ENCODE measurements at regions not wholly inside any gene's neighbourhood (a gene's known extent, or its start where the extent isn't known, plus 50 kb on each side); places are given as distances from the start of the nearest gene placed in this dataset.

DNA sequence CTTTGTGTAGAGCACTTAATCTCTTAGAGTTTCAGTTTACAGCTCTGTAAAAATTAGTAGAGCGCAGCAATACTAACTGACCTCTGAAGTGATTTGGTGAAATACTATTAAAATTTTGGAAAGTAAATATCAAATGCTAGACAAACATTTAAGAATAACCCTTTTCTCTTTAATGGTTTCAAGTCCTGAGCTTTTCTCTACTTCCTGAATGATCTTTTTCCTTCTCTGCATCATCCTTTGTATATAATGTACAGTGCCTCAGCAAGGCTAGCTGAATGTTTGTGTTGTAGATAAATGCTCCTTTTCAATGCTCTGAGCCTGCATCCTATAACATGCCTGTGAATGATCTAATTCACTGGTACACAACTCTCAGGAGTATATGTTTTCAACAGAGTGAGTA is 272.9 kb downstream of the ADGRL2 start:
- DNase-seq = no peak
- Histone ChIP-seq H3K9me3 (no peaks in the 10 kb centered on the region), H3K27me3 (no peaks in the 10 kb centered on the region), H3K36me3 (no peaks in the 10 kb centered on the region), H3K4me1 (no peaks in the 10 kb centered on the region), H3K27ac (no peak overlapping the region), H3K4me3 (no peak overlapping the region)
- no peak for TF ChIP-seq POLR2AphosphoS5 (IDR thresholded peaks at IDR 0.05)
- no peak for TF ChIP-seq EP300 (IDR thresholded peaks at IDR 0.05)
- TF ChIP-seq, protein P1, sequence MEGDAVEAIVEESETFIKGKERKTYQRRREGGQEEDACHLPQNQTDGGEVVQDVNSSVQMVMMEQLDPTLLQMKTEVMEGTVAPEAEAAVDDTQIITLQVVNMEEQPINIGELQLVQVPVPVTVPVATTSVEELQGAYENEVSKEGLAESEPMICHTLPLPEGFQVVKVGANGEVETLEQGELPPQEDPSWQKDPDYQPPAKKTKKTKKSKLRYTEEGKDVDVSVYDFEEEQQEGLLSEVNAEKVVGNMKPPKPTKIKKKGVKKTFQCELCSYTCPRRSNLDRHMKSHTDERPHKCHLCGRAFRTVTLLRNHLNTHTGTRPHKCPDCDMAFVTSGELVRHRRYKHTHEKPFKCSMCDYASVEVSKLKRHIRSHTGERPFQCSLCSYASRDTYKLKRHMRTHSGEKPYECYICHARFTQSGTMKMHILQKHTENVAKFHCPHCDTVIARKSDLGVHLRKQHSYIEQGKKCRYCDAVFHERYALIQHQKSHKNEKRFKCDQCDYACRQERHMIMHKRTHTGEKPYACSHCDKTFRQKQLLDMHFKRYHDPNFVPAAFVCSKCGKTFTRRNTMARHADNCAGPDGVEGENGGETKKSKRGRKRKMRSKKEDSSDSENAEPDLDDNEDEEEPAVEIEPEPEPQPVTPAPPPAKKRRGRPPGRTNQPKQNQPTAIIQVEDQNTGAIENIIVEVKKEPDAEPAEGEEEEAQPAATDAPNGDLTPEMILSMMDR (IDR thresholded peaks at IDR 0.05) = no peak
- TF ChIP-seq POLR2A (IDR thresholded peaks at IDR 0.05) = no peak
- WGBS, 5 donors = 78 to 95% (median 87%) methylated on average over 1 of the region's 1 CpG
- intact Hi-C loops (cut with DNase I; ENCODE audit: low total_unique reads) = no loop called here

DNA sequence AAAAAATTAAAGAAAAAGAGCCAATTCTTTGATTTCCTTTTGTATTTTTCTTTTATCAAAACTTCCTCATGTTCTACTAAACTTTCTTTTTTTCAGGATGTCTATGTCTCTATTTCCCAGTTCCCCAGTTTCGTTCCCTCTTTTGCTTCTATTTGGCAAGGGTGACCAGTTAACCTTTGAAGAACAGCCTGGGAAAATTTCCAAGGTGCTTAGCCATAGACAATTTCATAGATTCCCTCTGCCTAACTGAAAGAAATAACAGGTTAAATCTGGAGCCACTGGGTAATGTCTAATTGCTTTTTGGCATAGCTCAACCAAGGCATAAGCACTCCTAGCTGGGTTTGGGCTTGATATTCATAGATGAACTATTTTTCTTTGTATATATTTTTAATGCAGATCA is 272.3 kb downstream of the ADGRL2 start:
- Histone ChIP-seq H3K4me1 (no peaks in the 10 kb centered on the region), H3K4me3 (no peak overlapping the region), H3K36me3 (no peaks in the 10 kb centered on the region), H3K27ac (no peak overlapping the region), H3K27me3 (no peaks in the 10 kb centered on the region), H3K9me3 (no peaks in the 10 kb centered on the region)
- TF ChIP-seq, protein P1 (IDR thresholded peaks at IDR 0.05) = no peak
- TF ChIP-seq POLR2AphosphoS5 (IDR thresholded peaks at IDR 0.05) = no peak
- no peak for TF ChIP-seq EP300 (IDR thresholded peaks at IDR 0.05)
- TF ChIP-seq POLR2A (IDR thresholded peaks at IDR 0.05) = no peak
- WGBS, 5 donors = 14 to 28% (median 20%) methylated on average over 1 of the region's 1 CpG
- no peak for DNase-seq
- intact Hi-C loops (cut with DNase I; ENCODE audit: low total_unique reads) = no loop called here

DNA sequence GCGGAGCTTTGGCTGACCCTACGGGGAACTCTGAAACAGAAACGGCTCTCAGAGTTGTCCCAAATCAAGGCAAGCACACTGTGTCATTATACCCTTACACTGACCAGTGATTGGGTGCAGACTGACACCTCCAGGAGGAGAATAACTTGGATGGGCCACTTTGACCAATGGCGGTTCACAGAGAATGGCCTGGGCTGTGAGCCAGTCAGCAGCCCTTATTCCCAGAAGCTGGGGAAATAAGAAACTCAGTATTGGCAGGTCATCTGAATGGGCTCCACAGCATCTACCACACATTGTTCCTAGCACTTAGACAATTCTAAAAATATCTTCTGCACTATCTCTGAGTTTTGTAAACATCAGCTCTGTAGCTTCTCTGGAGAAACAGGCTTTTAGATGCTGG is 265.2 kb downstream of the ADGRL2 start:
- WGBS, 5 donors = 84 to 94% (median 88%) methylated on average over 4 of the region's 4 CpGs
- no peaks in the 10 kb centered on the region for H3K4me1 ChIP-seq
- no peaks in the 10 kb centered on the region for H3K9me3 ChIP-seq
- H3K36me3 ChIP-seq = no peaks in the 10 kb centered on the region
- no peak overlapping the region for H3K27ac ChIP-seq
- no peak for DNase-seq
- no peaks in the 10 kb centered on the region for H3K27me3 ChIP-seq
- intact Hi-C loops (cut with DNase I; ENCODE audit: low total_unique reads) = no loop called here
- no peak overlapping the region for H3K4me3 ChIP-seq
- TF ChIP-seq EP300 (IDR thresholded peaks at IDR 0.05) = no peak
- TF ChIP-seq POLR2A (IDR thresholded peaks at IDR 0.05) = no peak
- TF ChIP-seq, protein P1 (IDR thresholded peaks at IDR 0.05) = no peak
- no peak for TF ChIP-seq POLR2AphosphoS5 (IDR thresholded peaks at IDR 0.05)

DNA sequence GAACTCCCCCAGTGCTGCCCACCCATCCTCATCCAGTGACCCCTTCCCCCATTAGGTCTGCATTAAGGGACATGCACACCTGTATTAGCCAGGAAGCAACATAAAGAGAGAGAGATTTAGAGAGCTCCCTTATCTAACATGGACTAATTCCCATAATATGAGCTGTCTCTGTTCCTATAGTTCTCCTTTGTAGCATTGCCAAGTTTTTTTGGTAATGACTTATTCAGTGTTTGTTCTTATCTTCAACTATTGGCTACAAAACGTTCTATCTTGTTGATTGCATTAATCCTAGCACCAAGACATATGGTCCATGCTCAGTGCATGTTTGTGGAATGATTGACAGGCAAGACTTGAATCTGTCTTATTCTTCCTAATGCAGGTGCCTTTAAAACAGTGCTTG is 264.0 kb downstream of the ADGRL2 start:
- Histone ChIP-seq H3K36me3 (no peaks in the 10 kb centered on the region), H3K27me3 (no peaks in the 10 kb centered on the region), H3K9me3 (no peaks in the 10 kb centered on the region), H3K4me1 (no peaks in the 10 kb centered on the region), H3K4me3 (no peak overlapping the region), H3K27ac (no peak overlapping the region)
- no peak for DNase-seq
- TF ChIP-seq POLR2AphosphoS5 (IDR thresholded peaks at IDR 0.05) (no peak), EP300 (IDR thresholded peaks at IDR 0.05) (no peak), POLR2A (IDR thresholded peaks at IDR 0.05) (no peak)
- TF ChIP-seq, protein P1 (IDR thresholded peaks at IDR 0.05) = no peak
- 6 to 22% (median 13%) methylated on average over 1 of the region's 1 CpG for WGBS, 5 donors
- intact Hi-C loops (cut with DNase I; ENCODE audit: low total_unique reads) = no loop called here

Measured in stomach (tissue), 8 donors.